GM12878 (cell line): ENCODE measurements at regions not wholly inside any gene's neighbourhood (a gene's known extent, or its start where the extent isn't known, plus 50 kb on each side); places are given as distances from the start of the nearest gene placed in this dataset.

Source experiments
- ATAC-seq: fragments of 200-7000 bp; cut with Tn5 transposase; 3 replicates; pipeline ENCODE4 v1.9.1; 2020; ENCODE audit warnings: mild to moderate bottlenecking, moderate library complexity
- BruUV-seq: library from RNA; stranded (reverse); fragments of 400-500 nt; replicated peaks from 2 replicates; lab custom pipeline; 2021; lab: Mats Ljungman, UMichigan
- CTCF ChIA-PET: fragments of 300-600 bp; sonication (Branson Sonifier 250); formaldehyde crosslinking; extraction: SDS; loops from one replicate; lab custom pipeline; 2021; ENCODE audit warnings: inconsistent platforms; lab: Yijun Ruan, JAX
- POLR2A ChIA-PET: fragments of 350-600 bp; formaldehyde crosslinking; extraction: SDS; loops from one replicate; lab custom pipeline; 2021; ENCODE audit warnings: inconsistent platforms; lab: Charles Lee
- RAD21 ChIA-PET: fragments of 300-600 bp; sonication (Branson Sonifier 250); formaldehyde crosslinking; loops from one replicate; lab custom pipeline; 2023; ENCODE audit warnings: antibody characterized with exemption; ENCODE audit not compliant: unreplicated experiment; lab: Charles Lee
- SMC1A ChIA-PET: fragments of 300-600 bp; sonication (Branson Sonifier 250); formaldehyde crosslinking; loops from one replicate; lab custom pipeline; 2023; ENCODE audit not compliant: unreplicated experiment, uncharacterized antibody; lab: Charles Lee
- DNase-seq: peaks from one replicate; pipeline ENCODE4 v3.0.0-alpha.2; 2011; ENCODE audit warnings: low read depth, low spot score
- FAIRE-seq: peaks from 3 replicates; lab custom pipeline; 2011; peaks lifted over from hg19 to GRCh38; lab: Jason Lieb, UNC
- H2AFZ ChIP-seq: 2 replicates; pipeline ENCODE4 v1.6.0; 2011; ENCODE audit warnings: low read depth, low read length, control low read depth; ENCODE audit not compliant: control insufficient read depth
- H3K27ac ChIP-seq: 2 replicates; pipeline ENCODE4 v1.5.1; 2011; ENCODE audit warnings: control low read depth; ENCODE audit not compliant: control insufficient read depth, insufficient read depth
- H3K27me3 ChIP-seq, 2 experiments: replicated peaks in 1 of 2; 2 replicates each; pipeline versions ENCODE4 v1.6.0 to v1.6.1; 2011; ENCODE audit warnings: low read length in 1 of 2; ENCODE audit not compliant: control insufficient read depth in 2 of 2, insufficient read depth in 2 of 2
- H3K36me3 ChIP-seq, 2 experiments: 2 replicates each; pipeline ENCODE4 v1.5.1; 2011; ENCODE audit warnings: low read length in 1 of 2; ENCODE audit not compliant: control insufficient read depth in 2 of 2, insufficient read depth in 2 of 2
- H3K4me1 ChIP-seq: 2 replicates; pipeline ENCODE4 v1.6.1; 2011; ENCODE audit warnings: mild to moderate bottlenecking, low read length, moderate library complexity, mixed read lengths; ENCODE audit not compliant: control insufficient read depth, insufficient read depth
- H3K4me2 ChIP-seq: 2 replicates; pipeline ENCODE4 v1.6.0; 2011; ENCODE audit warnings: control low read depth; ENCODE audit not compliant: control insufficient read depth, insufficient read depth
- H3K4me3 ChIP-seq: fragments of 200-600 bp; sonication (generic); 2 replicates; pipeline ENCODE4 v1.5.1; 2016
- H3K79me2 ChIP-seq: 2 replicates; pipeline ENCODE4 v1.6.0; 2011; ENCODE audit warnings: low read length; ENCODE audit not compliant: control insufficient read depth, insufficient read depth
- H3K9ac ChIP-seq: 2 replicates; pipeline ENCODE4 v1.8.0; 2011; ENCODE audit warnings: low read length, control low read depth, mixed read lengths; ENCODE audit not compliant: control insufficient read depth, insufficient read depth
- H3K9me3 ChIP-seq: replicated peaks from 3 replicates; pipeline ENCODE4 v1.5.1; 2011; ENCODE audit warnings: mild to moderate bottlenecking, low read length; ENCODE audit not compliant: control insufficient read depth, insufficient read depth
- H4K20me1 ChIP-seq: 2 replicates; pipeline ENCODE4 v1.6.0; 2011; ENCODE audit not compliant: control insufficient read depth, insufficient read depth
- ASH2L ChIP-seq: fragments of 300-600, 200-600 bp; sonication (generic); IDR thresholded peaks from 2 replicates; pipeline ENCODE4 v1.6.1; 2017; ENCODE audit warnings: low read depth, mild to moderate bottlenecking, borderline replicate concordance
- CHD2 ChIP-seq: IDR thresholded peaks from 2 replicates; pipeline ENCODE4 v1.6.1; 2011; ENCODE audit warnings: low read depth, low read length, improper control_type of control experiment, borderline replicate concordance
- CREM ChIP-seq: IDR thresholded peaks from 2 replicates; pipeline ENCODE4 v1.6.1; 2014; ENCODE audit warnings: antibody characterized with exemption, low read depth
- FOXK2 ChIP-seq: fragments of 450-650 bp; IDR thresholded peaks from 2 replicates; pipeline ENCODE4 v1.6.1; 2017; ENCODE audit warnings: mild to moderate bottlenecking, moderate library complexity
- GABPA ChIP-seq: IDR thresholded peaks from 2 replicates; pipeline ENCODE4 v1.6.1; 2014; ENCODE audit warnings: antibody characterized with exemption, low read depth, mild to moderate bottlenecking, inconsistent platforms
- HDGF ChIP-seq: fragments of 450-650 bp; IDR thresholded peaks from 2 replicates; pipeline ENCODE4 v1.6.1; 2016; ENCODE audit warnings: antibody characterized with exemption
- IKZF1 ChIP-seq: fragments of 450-650 bp; conservative IDR thresholded peaks from 2 replicates; pipeline ENCODE4 v1.6.1; 2017; ENCODE audit warnings: antibody characterized with exemption, mild to moderate bottlenecking
- MXI1 ChIP-seq: fragments of 150-350 bp; IDR thresholded peaks from 2 replicates; pipeline ENCODE4 v1.6.1; 2011; ENCODE audit warnings: low read depth, mild to moderate bottlenecking, inconsistent platforms, low read length, improper control_type of control experiment
- PBX3 ChIP-seq: IDR thresholded peaks from 2 replicates; pipeline ENCODE4 v1.6.1; 2011; ENCODE audit warnings: mild to moderate bottlenecking, low read depth, low read length, moderate library complexity; ENCODE audit not compliant: insufficient replicate concordance
- POLR2A ChIP-seq: IDR thresholded peaks from 2 replicates; pipeline ENCODE4 v1.6.1; 2011; ENCODE audit warnings: low read depth, mild to moderate bottlenecking, low read length
- POU2F2 ChIP-seq: IDR thresholded peaks from 3 replicates; pipeline ENCODE4 v1.6.1; 2011; ENCODE audit warnings: low read depth, mild to moderate bottlenecking, low read length, borderline replicate concordance
- RELA ChIP-seq: fragments of 450-650 bp; IDR thresholded peaks from 2 replicates; pipeline ENCODE4 v1.8.0; 2014; ENCODE audit warnings: borderline replicate concordance; ENCODE audit not compliant: partially characterized antibody
- SUZ12 ChIP-seq: fragments of 200-600 bp; sonication (generic); IDR thresholded peaks from one replicate; pipeline ENCODE4 v1.6.1; 2018; ENCODE audit warnings: antibody characterized with exemption, mild to moderate bottlenecking; ENCODE audit not compliant: unreplicated experiment
- TCF3 ChIP-seq: IDR thresholded peaks from 2 replicates; pipeline ENCODE4 v1.6.1; 2012; ENCODE audit warnings: low read depth, mild to moderate bottlenecking, low read length, borderline replicate concordance; ENCODE audit not compliant: insufficient read depth
- YBX1 ChIP-seq: fragments of 450-650 bp; IDR thresholded peaks from 2 replicates; pipeline ENCODE4 v1.6.1; 2016; ENCODE audit warnings: antibody characterized with exemption
- WGBS: methylation state at CpG from one replicate; pipeline ENCODE4 v1.1.6; 2016; ENCODE audit warnings: low lambda C conversion rate; ENCODE audit not compliant: insufficient replicate concordance, insufficient coverage; ENCODE audit errors: missing lambda C conversion rate; 5-methylcytosine and 5-hydroxymethylcytosine counted together
- in situ Hi-C: fragments of 300-500 bp; cut with MboI; formaldehyde crosslinking; loops from 9 replicates; pipeline ENCODE4 v1.14.3; 2018; ENCODE audit warnings: mixed read lengths
- intact Hi-C: fragments of 100-400 bp; cut with micrococcal nuclease; formaldehyde crosslinking; loops from one replicate; pipeline ENCODE4 v1.14.2; 2022; ENCODE audit not compliant: unreplicated experiment
- TF ChIP-seq, protein P1 (sequence below): IDR thresholded peaks from 2 replicates; pipeline ENCODE4 v1.6.1; 2012; ENCODE audit warnings: low read depth, low read length, improper control_type of control experiment

DNA sequence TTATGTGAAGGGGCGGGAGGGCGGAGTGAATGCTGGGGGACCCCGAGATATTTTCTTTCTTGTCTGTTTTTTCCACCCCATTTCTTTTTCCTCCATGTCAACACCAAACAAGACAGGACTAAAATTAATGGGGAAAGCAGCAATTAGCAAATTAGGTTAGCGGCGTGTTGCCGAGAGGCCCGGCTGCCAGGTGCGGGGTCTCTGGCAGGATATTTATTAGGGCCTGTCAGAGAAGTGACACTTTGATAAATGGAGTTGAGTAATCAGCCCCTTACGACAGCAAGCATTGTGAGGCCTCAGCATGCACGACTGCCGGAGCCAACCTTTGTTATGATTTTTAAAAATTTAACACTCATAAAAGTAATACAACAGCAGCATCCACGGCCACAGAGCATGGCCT lies 193.8 kb downstream of the DHX35 start:
- DNase-seq = no peak
- no peaks in the 10 kb centered on the region for H3K4me1 ChIP-seq
- H3K79me2 ChIP-seq = no peaks in the 10 kb centered on the region
- in situ Hi-C loops (no loop called here), intact Hi-C loops (no loop called here)
- H3K27me3 ChIP-seq = peaks cover 0 to 2% of the 10 kb centered on the region in 2 experiments; a peak in 1 of 4 replicates
- no peak overlapping the region for H3K4me2 ChIP-seq
- ATAC-seq = no peak
- no peaks in the 10 kb centered on the region for H4K20me1 ChIP-seq
- no peak overlapping the region for H3K27ac ChIP-seq
- no peak overlapping the region for H3K9ac ChIP-seq
- ChIA-PET CTCF (no interaction called here), RAD21 (no interaction called here), SMC1A (no interaction called here), POLR2A (interaction anchor here (0.9 kb wide), 1 partner anchor 24 kb away, joined by 3 read pairs; no protein-coding TSS in a partner anchor)
- no peak overlapping the region for H3K4me3 ChIP-seq
- TF ChIP-seq YBX1 = no peak
- no peak for TF ChIP-seq CHD2
- TF ChIP-seq TCF3 = no peak
- TF ChIP-seq, protein P1, sequence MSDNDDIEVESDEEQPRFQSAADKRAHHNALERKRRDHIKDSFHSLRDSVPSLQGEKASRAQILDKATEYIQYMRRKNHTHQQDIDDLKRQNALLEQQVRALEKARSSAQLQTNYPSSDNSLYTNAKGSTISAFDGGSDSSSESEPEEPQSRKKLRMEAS = no peak
- no peak for TF ChIP-seq SUZ12
- TF ChIP-seq GABPA = no peak
- no peak for TF ChIP-seq RELA
- no peak for TF ChIP-seq ASH2L
- no peak for TF ChIP-seq POU2F2
- no peak for TF ChIP-seq CREM
- TF ChIP-seq FOXK2 = no peak
- no peak for TF ChIP-seq MXI1
- no peak for TF ChIP-seq PBX3
- no peak for TF ChIP-seq IKZF1
- TF ChIP-seq HDGF = no peak
- no peak for TF ChIP-seq POLR2A
- H3K36me3 ChIP-seq = no peaks in the 10 kb centered on the region
- no peak overlapping the region for H2AFZ ChIP-seq
- no peaks in the 10 kb centered on the region for H3K9me3 ChIP-seq
- WGBS = 22% methylated on average over 12 of the region's 12 CpGs
- no TSS peak for BruUV-seq
- FAIRE-seq = no peak
